Amniotic stem cell (primary cell): ENCODE measurements at regions not wholly inside any gene's neighbourhood (a gene's known extent, or its start where the extent isn't known, plus 50 kb on each side); places are given as distances from the start of the nearest gene placed in this dataset.
"Not testable (repeated sequence)": the region's sequence is repeated elsewhere in the genome, so short reads cannot be mapped to it uniquely, and the experiment has no call there.

ENCODE experiments used
- DNase-seq: peaks from one replicate; lab custom pipeline; 2025; lab: John Stamatoyannopoulos, UW

- DNase-seq, result no peak
Measured at GRCh38 chr3:23706111-23706510, 99.6 kb upstream of the UBE2E1 start.

GRCh38 chr3:23709987-23710386, 95.8 kb upstream of the UBE2E1 start:
- DNase-seq, result no peak

GRCh38 chr3:23710555-23710954, 95.2 kb upstream of the UBE2E1 start:
- no peak for DNase-seq

- no peak for DNase-seq
Measured at GRCh38 chr3:23711916-23712494, 93.8 kb upstream of the UBE2E1 start.

GRCh38 chr3:23712656-23713559, 92.8 kb upstream of the UBE2E1 start:
- peak; percentile 31 for DNase-seq

GRCh38 chr3:23713641-23714040, 92.1 kb upstream of the UBE2E1 start:
- no peak for DNase-seq

- no peak for DNase-seq
Measured at GRCh38 chr3:23720059-23720458, 85.7 kb upstream of the UBE2E1 start.

- DNase-seq, result no peak
Measured at GRCh38 chr3:23720885-23721284, 84.9 kb upstream of the UBE2E1 start.

- DNase-seq, result no peak
Measured at GRCh38 chr3:23723141-23723540, 82.6 kb upstream of the UBE2E1 start.

GRCh38 chr3:23723930-23724329, 81.8 kb upstream of the UBE2E1 start:
- no peak for DNase-seq

GRCh38 chr3:23726811-23727548, 78.8 kb upstream of the UBE2E1 start:
- no peak for DNase-seq

GRCh38 chr3:23728601-23729117, 77.1 kb upstream of the UBE2E1 start:
- no peak for DNase-seq

GRCh38 chr3:23729362-23729761, 76.4 kb upstream of the UBE2E1 start:
- DNase-seq, result not testable (repeated sequence)

GRCh38 chr3:23734481-23734880, 71.3 kb upstream of the UBE2E1 start:
- no peak for DNase-seq

GRCh38 chr3:23735062-23735461, 70.7 kb upstream of the UBE2E1 start:
- no peak for DNase-seq

- DNase-seq, result no peak
Measured at GRCh38 chr3:23735535-23736326, 70.0 kb upstream of the UBE2E1 start.

GRCh38 chr3:23738944-23739343, 66.8 kb upstream of the UBE2E1 start:
- DNase-seq, result no peak

GRCh38 chr3:23739536-23739935, 66.2 kb upstream of the UBE2E1 start:
- DNase-seq, result no peak

GRCh38 chr3:23740517-23740965, 65.2 kb upstream of the UBE2E1 start:
- no peak for DNase-seq

GRCh38 chr3:23741036-23741706, 64.6 kb upstream of the UBE2E1 start:
- DNase-seq, result no peak

GRCh38 chr3:23743141-23743784, 62.5 kb upstream of the UBE2E1 start:
- DNase-seq, result no peak
